OCI-LY3 (cell line): ENCODE measurements at regions not wholly inside any gene's neighbourhood (a gene's known extent, or its start where the extent isn't known, plus 50 kb on each side); places are given as distances from the start of the nearest gene placed in this dataset.

Experiments
- EZH2phosphoT487 ChIP-seq: fragments of 200-600 bp; shearing (Covaris generic); IDR thresholded peaks from 2 replicates; pipeline ENCODE4 v1.6.1; 2018; ENCODE audit warnings: antibody characterized with exemption, mixed run types, low read depth
- TF ChIP-seq, protein P1 (sequence below): fragments of 200-600, 300-600 bp; sonication (generic); IDR thresholded peaks from 2 replicates; pipeline ENCODE4 v1.5.1; 2014; ENCODE audit warnings: antibody characterized with exemption, low read length, low read depth

DNA sequence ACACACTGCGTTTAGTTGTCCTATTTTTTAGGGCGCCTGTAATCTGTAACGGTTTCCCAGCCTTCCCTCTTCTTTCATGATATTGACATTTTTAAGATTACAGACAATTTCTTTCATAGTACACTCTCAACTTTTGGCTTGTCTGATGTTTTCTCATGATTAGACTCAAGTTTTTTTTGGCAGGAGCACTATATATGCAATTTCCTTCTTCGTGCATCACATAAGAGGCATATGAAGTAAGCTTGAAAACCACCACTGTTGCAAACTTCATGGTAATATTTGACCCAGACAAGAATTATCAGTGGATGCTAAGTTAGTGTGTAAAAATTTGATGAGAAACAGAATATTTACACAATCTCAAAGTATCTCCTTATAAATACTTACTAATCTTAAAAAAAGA is 119.2 kb upstream of the CMC1 start:
- TF ChIP-seq, protein P1, sequence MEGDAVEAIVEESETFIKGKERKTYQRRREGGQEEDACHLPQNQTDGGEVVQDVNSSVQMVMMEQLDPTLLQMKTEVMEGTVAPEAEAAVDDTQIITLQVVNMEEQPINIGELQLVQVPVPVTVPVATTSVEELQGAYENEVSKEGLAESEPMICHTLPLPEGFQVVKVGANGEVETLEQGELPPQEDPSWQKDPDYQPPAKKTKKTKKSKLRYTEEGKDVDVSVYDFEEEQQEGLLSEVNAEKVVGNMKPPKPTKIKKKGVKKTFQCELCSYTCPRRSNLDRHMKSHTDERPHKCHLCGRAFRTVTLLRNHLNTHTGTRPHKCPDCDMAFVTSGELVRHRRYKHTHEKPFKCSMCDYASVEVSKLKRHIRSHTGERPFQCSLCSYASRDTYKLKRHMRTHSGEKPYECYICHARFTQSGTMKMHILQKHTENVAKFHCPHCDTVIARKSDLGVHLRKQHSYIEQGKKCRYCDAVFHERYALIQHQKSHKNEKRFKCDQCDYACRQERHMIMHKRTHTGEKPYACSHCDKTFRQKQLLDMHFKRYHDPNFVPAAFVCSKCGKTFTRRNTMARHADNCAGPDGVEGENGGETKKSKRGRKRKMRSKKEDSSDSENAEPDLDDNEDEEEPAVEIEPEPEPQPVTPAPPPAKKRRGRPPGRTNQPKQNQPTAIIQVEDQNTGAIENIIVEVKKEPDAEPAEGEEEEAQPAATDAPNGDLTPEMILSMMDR, result no peak
- no peak for TF ChIP-seq EZH2phosphoT487
